ENCODE measurements at regions not wholly inside any gene's neighbourhood (a gene's known extent, or its start where the extent isn't known, plus 50 kb on each side); places are given as distances from the start of the nearest gene placed in this dataset.
"Not testable (repeated sequence)": the region's sequence is repeated elsewhere in the genome, so short reads cannot be mapped to it uniquely, and the experiment has no call there.

DNA sequence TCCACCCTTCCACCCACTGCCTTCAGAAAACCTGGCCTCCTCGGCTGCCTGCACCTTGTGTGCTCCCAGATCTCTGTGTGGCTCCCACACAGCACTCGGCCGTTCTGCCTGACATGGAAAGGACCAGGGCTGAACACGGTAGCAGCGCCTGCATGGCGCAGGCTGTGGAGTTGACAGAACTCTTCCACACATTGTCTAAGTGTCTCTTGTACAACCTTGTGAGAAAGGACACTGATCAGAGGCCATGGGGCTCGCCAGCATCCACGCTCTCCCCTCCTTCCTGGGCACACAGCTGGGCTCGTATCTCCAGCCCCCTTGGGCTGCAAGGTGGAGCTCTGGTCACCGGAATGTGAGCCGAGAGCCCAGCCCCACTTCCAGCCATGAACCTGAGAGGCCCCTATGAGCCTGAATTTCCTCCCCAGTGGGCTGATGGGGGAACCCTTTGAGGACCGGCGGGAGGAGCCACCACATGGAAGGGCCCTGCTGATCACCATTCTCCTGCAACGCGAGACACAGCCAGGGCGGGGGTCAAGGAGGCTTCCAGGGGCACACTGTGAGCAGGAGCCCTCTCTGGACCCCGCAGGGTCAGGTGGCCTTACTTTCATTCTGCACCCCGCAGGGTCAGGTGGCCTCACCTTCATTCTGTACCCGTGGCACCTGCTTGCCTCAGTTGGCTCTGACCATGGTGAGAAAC is 314.2 kb upstream of the MYT1L start:
- no peak for ATAC-seq
- TF ChIP-seq ZFP3 (CRISPR knock-in tag; IDR thresholded peaks at IDR 0.05) (no peak), ZNF70 (CRISPR knock-in tag; IDR thresholded peaks at IDR 0.05) (no peak), GLIS3 (CRISPR knock-in tag; IDR thresholded peaks at IDR 0.05) (no peak), ISL1 (CRISPR knock-in tag; IDR thresholded peaks at IDR 0.05) (no peak), ZFP30 (CRISPR knock-in tag; IDR thresholded peaks at IDR 0.05) (no peak), ARNTL (CRISPR knock-in tag; IDR thresholded peaks at IDR 0.05; ENCODE audit: borderline replicate concordance, low read depth) (no peak), TOX (CRISPR knock-in tag; IDR thresholded peaks at IDR 0.05; ENCODE audit: borderline replicate concordance) (no peak), TCF4 (CRISPR knock-in tag; IDR thresholded peaks at IDR 0.05; ENCODE audit: borderline replicate concordance) (no peak), SNAI2 (CRISPR knock-in tag; IDR thresholded peaks at IDR 0.05) (no peak), RARB (CRISPR knock-in tag; IDR thresholded peaks at IDR 0.05) (no peak), PPARA (CRISPR knock-in tag; IDR thresholded peaks at IDR 0.05; ENCODE audit: borderline replicate concordance) (no peak), ZNF8 (CRISPR knock-in tag; IDR thresholded peaks at IDR 0.05) (no peak), CSDC2 (CRISPR knock-in tag; IDR thresholded peaks at IDR 0.05) (no peak), ZNF565 (CRISPR knock-in tag; conservative IDR thresholded peaks at IDR 0.05; ENCODE audit: low read depth) (no peak)
- TF ChIP-seq, protein P1, sequence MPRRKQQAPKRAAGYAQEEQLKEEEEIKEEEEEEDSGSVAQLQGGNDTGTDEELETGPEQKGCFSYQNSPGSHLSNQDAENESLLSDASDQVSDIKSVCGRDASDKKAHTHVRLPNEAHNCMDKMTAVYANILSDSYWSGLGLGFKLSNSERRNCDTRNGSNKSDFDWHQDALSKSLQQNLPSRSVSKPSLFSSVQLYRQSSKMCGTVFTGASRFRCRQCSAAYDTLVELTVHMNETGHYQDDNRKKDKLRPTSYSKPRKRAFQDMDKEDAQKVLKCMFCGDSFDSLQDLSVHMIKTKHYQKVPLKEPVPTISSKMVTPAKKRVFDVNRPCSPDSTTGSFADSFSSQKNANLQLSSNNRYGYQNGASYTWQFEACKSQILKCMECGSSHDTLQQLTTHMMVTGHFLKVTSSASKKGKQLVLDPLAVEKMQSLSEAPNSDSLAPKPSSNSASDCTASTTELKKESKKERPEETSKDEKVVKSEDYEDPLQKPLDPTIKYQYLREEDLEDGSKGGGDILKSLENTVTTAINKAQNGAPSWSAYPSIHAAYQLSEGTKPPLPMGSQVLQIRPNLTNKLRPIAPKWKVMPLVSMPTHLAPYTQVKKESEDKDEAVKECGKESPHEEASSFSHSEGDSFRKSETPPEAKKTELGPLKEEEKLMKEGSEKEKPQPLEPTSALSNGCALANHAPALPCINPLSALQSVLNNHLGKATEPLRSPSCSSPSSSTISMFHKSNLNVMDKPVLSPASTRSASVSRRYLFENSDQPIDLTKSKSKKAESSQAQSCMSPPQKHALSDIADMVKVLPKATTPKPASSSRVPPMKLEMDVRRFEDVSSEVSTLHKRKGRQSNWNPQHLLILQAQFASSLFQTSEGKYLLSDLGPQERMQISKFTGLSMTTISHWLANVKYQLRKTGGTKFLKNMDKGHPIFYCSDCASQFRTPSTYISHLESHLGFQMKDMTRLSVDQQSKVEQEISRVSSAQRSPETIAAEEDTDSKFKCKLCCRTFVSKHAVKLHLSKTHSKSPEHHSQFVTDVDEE (CRISPR knock-in tag; IDR thresholded peaks at IDR 0.05), result no peak
- TF ChIP-seq, protein P2, sequence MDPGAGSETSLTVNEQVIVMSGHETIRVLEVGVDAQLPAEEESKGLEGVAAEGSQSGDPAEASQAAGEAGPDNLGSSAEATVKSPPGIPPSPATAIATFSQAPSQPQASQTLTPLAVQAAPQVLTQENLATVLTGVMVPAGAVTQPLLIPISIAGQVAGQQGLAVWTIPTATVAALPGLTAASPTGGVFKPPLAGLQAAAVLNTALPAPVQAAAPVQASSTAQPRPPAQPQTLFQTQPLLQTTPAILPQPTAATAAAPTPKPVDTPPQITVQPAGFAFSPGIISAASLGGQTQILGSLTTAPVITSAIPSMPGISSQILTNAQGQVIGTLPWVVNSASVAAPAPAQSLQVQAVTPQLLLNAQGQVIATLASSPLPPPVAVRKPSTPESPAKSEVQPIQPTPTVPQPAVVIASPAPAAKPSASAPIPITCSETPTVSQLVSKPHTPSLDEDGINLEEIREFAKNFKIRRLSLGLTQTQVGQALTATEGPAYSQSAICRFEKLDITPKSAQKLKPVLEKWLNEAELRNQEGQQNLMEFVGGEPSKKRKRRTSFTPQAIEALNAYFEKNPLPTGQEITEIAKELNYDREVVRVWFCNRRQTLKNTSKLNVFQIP (CRISPR knock-in tag; IDR thresholded peaks at IDR 0.05; ENCODE audit: borderline replicate concordance, low read depth), result no peak
- TF ChIP-seq, protein P3, sequence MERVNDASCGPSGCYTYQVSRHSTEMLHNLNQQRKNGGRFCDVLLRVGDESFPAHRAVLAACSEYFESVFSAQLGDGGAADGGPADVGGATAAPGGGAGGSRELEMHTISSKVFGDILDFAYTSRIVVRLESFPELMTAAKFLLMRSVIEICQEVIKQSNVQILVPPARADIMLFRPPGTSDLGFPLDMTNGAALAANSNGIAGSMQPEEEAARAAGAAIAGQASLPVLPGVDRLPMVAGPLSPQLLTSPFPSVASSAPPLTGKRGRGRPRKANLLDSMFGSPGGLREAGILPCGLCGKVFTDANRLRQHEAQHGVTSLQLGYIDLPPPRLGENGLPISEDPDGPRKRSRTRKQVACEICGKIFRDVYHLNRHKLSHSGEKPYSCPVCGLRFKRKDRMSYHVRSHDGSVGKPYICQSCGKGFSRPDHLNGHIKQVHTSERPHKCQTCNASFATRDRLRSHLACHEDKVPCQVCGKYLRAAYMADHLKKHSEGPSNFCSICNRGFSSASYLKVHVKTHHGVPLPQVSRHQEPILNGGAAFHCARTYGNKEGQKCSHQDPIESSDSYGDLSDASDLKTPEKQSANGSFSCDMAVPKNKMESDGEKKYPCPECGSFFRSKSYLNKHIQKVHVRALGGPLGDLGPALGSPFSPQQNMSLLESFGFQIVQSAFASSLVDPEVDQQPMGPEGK (CRISPR knock-in tag; IDR thresholded peaks at IDR 0.05; ENCODE audit: borderline replicate concordance), result no peak
- TF ChIP-seq, protein P4, sequence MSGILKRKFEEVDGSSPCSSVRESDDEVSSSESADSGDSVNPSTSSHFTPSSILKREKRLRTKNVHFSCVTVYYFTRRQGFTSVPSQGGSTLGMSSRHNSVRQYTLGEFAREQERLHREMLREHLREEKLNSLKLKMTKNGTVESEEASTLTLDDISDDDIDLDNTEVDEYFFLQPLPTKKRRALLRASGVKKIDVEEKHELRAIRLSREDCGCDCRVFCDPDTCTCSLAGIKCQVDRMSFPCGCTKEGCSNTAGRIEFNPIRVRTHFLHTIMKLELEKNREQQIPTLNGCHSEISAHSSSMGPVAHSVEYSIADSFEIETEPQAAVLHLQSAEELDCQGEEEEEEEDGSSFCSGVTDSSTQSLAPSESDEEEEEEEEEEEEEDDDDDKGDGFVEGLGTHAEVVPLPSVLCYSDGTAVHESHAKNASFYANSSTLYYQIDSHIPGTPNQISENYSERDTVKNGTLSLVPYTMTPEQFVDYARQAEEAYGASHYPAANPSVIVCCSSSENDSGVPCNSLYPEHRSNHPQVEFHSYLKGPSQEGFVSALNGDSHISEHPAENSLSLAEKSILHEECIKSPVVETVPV (CRISPR knock-in tag; IDR thresholded peaks at IDR 0.05), result no peak

DNA sequence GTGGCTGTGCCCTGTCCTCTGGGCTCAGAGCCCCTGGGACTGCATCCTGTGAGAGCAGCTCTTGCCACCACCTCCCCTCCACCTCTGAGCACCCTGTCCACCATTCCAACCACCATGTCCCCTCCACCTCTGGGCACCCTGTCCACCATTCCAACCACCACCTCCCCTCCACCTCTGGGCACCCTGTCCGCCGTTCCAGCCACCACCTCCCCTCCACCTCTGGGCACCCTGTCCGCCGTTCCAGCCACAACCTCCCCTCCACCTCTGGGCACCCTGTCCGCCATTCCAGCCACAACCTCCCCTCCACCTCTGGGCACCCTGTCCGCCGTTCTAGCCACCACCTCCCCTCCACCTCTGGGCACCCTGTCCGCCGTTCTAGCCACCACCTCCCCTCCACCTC is 313.7 kb upstream of the MYT1L start:
- not testable (repeated sequence) for ATAC-seq

DNA sequence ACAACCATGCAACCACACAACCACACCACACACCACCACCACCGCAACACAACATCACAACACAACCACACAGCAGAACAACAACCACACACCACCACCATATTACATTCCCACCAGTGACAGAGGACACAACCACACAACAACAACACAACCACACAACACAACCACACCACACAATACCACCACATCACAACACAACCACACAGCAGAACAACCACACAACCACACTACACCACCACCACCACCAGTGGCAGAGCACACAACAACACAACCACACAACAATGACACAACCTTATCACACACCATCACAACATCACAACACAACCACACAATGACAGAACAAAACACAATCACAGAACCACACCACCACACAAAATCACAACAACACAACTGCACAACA is 313.0 kb upstream of the MYT1L start:
- no peak for ATAC-seq
- no peak for TF ChIP-seq PPARA (CRISPR knock-in tag; IDR thresholded peaks at IDR 0.05; ENCODE audit: borderline replicate concordance)
- TF ChIP-seq ZNF565 (CRISPR knock-in tag; conservative IDR thresholded peaks at IDR 0.05; ENCODE audit: low read depth), result no peak
- TF ChIP-seq, protein P1 (CRISPR knock-in tag; IDR thresholded peaks at IDR 0.05), result no peak
- TF ChIP-seq TCF4 (CRISPR knock-in tag; IDR thresholded peaks at IDR 0.05; ENCODE audit: borderline replicate concordance), result no peak
- no peak for TF ChIP-seq GLIS3 (CRISPR knock-in tag; IDR thresholded peaks at IDR 0.05)
- no peak for TF ChIP-seq ZFP30 (CRISPR knock-in tag; IDR thresholded peaks at IDR 0.05)
- no peak for TF ChIP-seq CSDC2 (CRISPR knock-in tag; IDR thresholded peaks at IDR 0.05)
- no peak for TF ChIP-seq TOX (CRISPR knock-in tag; IDR thresholded peaks at IDR 0.05; ENCODE audit: borderline replicate concordance)
- TF ChIP-seq SNAI2 (CRISPR knock-in tag; IDR thresholded peaks at IDR 0.05), result no peak
- no peak for TF ChIP-seq ZC3H10 (CRISPR knock-in tag; IDR thresholded peaks at IDR 0.05)
- TF ChIP-seq, protein P2 (CRISPR knock-in tag; IDR thresholded peaks at IDR 0.05; ENCODE audit: borderline replicate concordance, low read depth), result no peak
- TF ChIP-seq ZNF70 (CRISPR knock-in tag; IDR thresholded peaks at IDR 0.05), result no peak
- TF ChIP-seq, protein P5, sequence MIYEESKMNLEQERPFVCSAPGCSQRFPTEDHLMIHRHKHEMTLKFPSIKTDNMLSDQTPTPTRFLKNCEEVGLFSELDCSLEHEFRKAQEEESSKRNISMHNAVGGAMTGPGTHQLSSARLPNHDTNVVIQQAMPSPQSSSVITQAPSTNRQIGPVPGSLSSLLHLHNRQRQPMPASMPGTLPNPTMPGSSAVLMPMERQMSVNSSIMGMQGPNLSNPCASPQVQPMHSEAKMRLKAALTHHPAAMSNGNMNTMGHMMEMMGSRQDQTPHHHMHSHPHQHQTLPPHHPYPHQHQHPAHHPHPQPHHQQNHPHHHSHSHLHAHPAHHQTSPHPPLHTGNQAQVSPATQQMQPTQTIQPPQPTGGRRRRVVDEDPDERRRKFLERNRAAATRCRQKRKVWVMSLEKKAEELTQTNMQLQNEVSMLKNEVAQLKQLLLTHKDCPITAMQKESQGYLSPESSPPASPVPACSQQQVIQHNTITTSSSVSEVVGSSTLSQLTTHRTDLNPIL (CRISPR knock-in tag; IDR thresholded peaks at IDR 0.05; ENCODE audit: low read depth), result no peak
- no peak for TF ChIP-seq ISL1 (CRISPR knock-in tag; IDR thresholded peaks at IDR 0.05)

Measured in SK-N-SH treated with all-trans-retinoic acid at 6 μM for 48 hours (cell line).